Esophagus squamous epithelium (tissue), 5 donors: ENCODE measurements at regions not wholly inside any gene's neighbourhood (a gene's known extent, or its start where the extent isn't known, plus 50 kb on each side); places are given as distances from the start of the nearest gene placed in this dataset.

Source experiments
- DNase-seq: peaks from one replicate; lab custom pipeline; 2025; lab: John Stamatoyannopoulos, UW
- H3K27ac ChIP-seq, 4 donors: fragments of 200-600 bp; sonication (generic); one replicate each; pipeline ENCODE4 v1.5.1; 2016 to 2019; ENCODE audit warnings: mild to moderate bottlenecking in 1 of 4
- H3K27me3 ChIP-seq, 4 donors: fragments of 200-600 bp; sonication (generic); 1 replicate in 3 of 4; 2 replicates in 1 of 4; pipeline versions ENCODE4 v1.5.1 to v1.6.0; 2017 to 2021; ENCODE audit warnings: antibody characterized with exemption in 1 of 4
- H3K36me3 ChIP-seq, 3 donors: fragments of 200-600 bp; sonication (generic); one replicate each; pipeline ENCODE4 v1.5.1; 2016 to 2019
- H3K4me1 ChIP-seq, 3 donors: fragments of 200-600 bp; sonication (generic); one replicate each; pipeline ENCODE4 v1.5.1; 2017 to 2019
- H3K4me3 ChIP-seq, 4 donors: fragments of 200-600 bp; sonication (generic); 1 replicate in 3 of 4; 2 replicates in 1 of 4; pipeline ENCODE4 v1.5.1; 2016 to 2019; ENCODE audit warnings: mild to moderate bottlenecking in 2 of 4, moderate library complexity in 1 of 4
- H3K9me3 ChIP-seq, 3 donors: fragments of 200-600 bp; sonication (generic); one replicate each; pipeline ENCODE4 v1.5.1; 2016 to 2019
- POLR2A ChIP-seq, 4 donors: fragments of 450-650 bp; IDR thresholded peaks; one replicate each; pipeline ENCODE4 v1.6.1; 2017; ENCODE audit warnings: antibody characterized with exemption in 4 of 4, mild to moderate bottlenecking in 4 of 4, moderate library complexity in 3 of 4
- WGBS, 2 donors: methylation state at CpG; one replicate each; pipeline ENCODE4 v1.1.5; 2018; 5-methylcytosine and 5-hydroxymethylcytosine counted together
- intact Hi-C: fragments of 100-400 bp; cut with DNase I; formaldehyde crosslinking; loops from one replicate; pipeline ENCODE4 v1.15.0; 2022
- TF ChIP-seq, protein P1 (sequence below), 6 experiments: fragments of 450-650 bp in 4 of 6; fragments of 200-600 bp in 2 of 6; sonication (generic) in 2 of 6; IDR thresholded peaks; one replicate each; pipeline ENCODE4 v1.5.1; 2016 to 2019; ENCODE audit warnings: antibody characterized with exemption in 6 of 6, mild to moderate bottlenecking in 4 of 6, moderate library complexity in 4 of 6
- donor health status: DM: yes; HTN: yes; CAD: no.

DNA sequence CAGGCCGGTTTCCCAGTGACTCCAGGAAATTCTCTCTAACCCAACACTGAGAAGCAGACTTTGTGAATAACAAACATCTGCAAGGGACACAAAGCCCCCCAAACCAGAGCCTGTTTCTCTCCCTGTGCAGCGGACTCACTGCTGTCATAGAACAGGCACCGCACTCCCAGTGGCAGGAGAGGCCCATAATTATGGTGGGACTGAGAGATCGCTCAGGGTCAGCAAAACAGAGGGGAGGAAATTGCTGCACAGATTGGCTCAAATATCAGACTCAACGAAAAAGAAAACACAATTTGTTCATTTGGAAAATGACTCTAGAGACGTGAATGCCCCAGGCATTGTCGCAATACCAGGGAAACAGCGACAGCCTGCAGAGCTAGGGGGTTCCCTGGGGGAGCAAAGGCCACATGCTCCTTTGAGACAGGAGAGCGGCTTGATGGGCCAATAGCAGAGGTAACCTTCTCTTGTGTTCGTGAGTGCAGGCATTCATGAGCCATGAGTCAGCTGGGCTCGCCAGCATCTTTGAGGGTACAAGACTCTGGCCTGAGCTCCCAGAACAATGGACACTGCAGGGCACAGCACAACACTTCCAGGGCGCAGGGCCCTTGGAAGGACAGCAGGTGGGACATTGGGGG is 143.3 kb upstream of the KLHL29 start:
- no peaks in the 10 kb centered on the region for H3K27me3 ChIP-seq
- H3K4me1 ChIP-seq, result no peaks in the 10 kb centered on the region
- no peaks in the 10 kb centered on the region for H3K36me3 ChIP-seq
- no peak overlapping the region for H3K27ac ChIP-seq
- H3K9me3 ChIP-seq, result no peaks in the 10 kb centered on the region
- whole genome bisulfite sequencing, 2 donors, result 64 to 77% methylated on average over 8 to 9 of the region's 12 CpGs
- intact Hi-C loops, result no loop called here
- TF ChIP-seq, protein P1, sequence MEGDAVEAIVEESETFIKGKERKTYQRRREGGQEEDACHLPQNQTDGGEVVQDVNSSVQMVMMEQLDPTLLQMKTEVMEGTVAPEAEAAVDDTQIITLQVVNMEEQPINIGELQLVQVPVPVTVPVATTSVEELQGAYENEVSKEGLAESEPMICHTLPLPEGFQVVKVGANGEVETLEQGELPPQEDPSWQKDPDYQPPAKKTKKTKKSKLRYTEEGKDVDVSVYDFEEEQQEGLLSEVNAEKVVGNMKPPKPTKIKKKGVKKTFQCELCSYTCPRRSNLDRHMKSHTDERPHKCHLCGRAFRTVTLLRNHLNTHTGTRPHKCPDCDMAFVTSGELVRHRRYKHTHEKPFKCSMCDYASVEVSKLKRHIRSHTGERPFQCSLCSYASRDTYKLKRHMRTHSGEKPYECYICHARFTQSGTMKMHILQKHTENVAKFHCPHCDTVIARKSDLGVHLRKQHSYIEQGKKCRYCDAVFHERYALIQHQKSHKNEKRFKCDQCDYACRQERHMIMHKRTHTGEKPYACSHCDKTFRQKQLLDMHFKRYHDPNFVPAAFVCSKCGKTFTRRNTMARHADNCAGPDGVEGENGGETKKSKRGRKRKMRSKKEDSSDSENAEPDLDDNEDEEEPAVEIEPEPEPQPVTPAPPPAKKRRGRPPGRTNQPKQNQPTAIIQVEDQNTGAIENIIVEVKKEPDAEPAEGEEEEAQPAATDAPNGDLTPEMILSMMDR (IDR thresholded peaks at IDR 0.05), result no peak
- no peak for TF ChIP-seq POLR2A (IDR thresholded peaks at IDR 0.05)
- no peak for DNase-seq
- H3K4me3 ChIP-seq, result no peak overlapping the region

DNA sequence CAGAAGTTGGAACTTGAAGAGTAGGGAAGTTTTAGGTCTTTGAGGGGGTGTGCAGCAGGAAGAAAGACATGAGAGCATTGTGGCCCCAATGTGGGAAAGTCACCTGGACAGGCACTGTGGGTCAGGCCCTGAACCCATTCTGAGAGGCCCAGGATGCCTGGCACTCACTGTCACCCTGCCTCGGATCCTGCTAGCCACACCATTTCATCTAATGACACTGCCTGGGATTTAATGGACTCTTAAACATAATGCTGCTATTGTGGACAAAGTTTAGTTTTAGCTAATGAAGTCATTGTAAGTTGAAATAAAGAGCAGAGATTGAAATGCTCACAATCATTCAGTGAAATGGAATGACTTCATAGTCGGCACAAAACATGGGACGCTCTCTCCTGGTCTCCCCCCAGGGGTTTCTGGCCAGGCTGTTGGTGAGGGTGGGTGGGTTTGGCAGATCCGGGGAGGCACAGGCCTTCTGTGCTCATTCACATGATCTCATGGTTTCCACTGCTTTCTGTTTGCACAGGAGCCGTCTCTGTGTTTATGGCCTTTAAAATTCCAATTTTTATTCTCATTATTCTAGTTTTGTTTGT is 141.8 kb upstream of the KLHL29 start:
- Histone ChIP-seq H3K27me3 (no peaks in the 10 kb centered on the region), H3K9me3 (no peaks in the 10 kb centered on the region), H3K4me3 (no peak overlapping the region), H3K27ac (peak overlapping the region in 2 of 4 donors; percentile 41 to 43), H3K4me1 (no peaks in the 10 kb centered on the region), H3K36me3 (no peaks in the 10 kb centered on the region)
- intact Hi-C loops, result no loop called here
- TF ChIP-seq, protein P1 (IDR thresholded peaks at IDR 0.05), result no peak
- no peak for TF ChIP-seq POLR2A (IDR thresholded peaks at IDR 0.05)
- WGBS, 2 donors, result 49 to 53% methylated on average over 5 of the region's 5 CpGs
- DNase-seq, result no peak

DNA sequence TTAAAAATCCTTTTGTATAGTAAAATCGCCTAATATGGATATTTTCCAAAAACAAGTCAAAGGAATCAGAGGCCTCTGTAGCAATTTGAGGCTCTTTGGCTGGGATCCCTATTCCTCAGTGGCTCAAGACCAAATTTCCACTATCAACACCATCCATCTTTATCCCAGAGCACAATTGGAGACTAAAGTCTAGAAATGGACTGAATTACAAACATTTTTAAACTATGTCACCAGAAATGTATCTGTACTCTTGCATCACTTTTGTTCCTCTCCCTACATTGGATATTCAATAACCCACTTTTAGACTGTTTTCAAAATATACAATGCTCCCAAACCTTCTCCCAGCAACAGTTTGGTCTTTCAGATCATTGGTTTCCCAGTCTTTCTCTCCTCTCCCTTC is 140.4 kb upstream of the KLHL29 start:
- Histone ChIP-seq H3K27me3 (no peaks in the 10 kb centered on the region), H3K27ac (peak overlapping the region in 1 of 4 donors; percentile 19), H3K9me3 (no peaks in the 10 kb centered on the region), H3K36me3 (no peaks in the 10 kb centered on the region), H3K4me1 (no peaks in the 10 kb centered on the region), H3K4me3 (no peak overlapping the region)
- intact Hi-C loops, result no loop called here
- TF ChIP-seq POLR2A (IDR thresholded peaks at IDR 0.05), result no peak
- TF ChIP-seq, protein P1 (IDR thresholded peaks at IDR 0.05), result no peak
- 24 to 26% methylated on average over 1 of the region's 1 CpG for WGBS, 2 donors
- no peak for DNase-seq

DNA sequence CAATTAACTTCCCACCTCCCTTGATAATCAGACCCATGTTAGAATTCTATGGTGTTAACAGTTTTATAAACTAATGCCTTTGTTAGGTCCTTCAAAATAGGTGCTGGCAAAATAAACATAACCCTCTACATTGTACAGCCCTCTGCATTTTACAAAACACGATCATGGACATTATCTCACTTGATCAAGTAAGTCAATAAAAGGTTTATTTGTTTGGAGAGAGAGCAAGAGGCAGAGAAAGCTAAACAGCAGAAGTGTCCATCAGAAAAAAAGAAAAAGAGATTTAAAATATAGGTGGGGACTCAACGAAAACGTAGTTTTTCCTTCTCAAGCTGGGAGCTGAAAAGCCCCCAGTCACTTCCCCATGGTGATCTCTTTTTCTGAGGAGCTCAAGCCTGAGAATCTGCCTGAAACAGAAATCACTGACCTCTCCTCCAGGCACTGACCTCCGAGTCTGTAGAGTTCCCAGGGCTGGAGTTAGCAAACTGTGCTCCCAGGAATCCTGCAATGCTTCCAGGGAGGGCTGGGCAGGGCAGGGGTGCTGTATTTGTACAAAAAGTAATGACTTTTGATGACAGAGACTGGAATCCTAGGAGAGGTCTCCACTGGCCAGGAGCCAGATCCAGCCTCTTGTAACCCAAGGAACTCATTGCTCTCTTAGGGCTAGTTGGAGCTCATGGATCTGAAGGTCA is 137.8 kb upstream of the KLHL29 start:
- Histone ChIP-seq H3K4me3 (no peak overlapping the region), H3K27ac (no peak overlapping the region), H3K4me1 (no peaks in the 10 kb centered on the region), H3K36me3 (no peaks in the 10 kb centered on the region), H3K9me3 (no peaks in the 10 kb centered on the region), H3K27me3 (no peaks in the 10 kb centered on the region)
- WGBS, 2 donors, result 51 to 53% methylated on average over 4 of the region's 4 CpGs
- DNase-seq, result no peak
- intact Hi-C loops, result no loop called here
- TF ChIP-seq, protein P1 (IDR thresholded peaks at IDR 0.05), result no peak
- no peak for TF ChIP-seq POLR2A (IDR thresholded peaks at IDR 0.05)

DNA sequence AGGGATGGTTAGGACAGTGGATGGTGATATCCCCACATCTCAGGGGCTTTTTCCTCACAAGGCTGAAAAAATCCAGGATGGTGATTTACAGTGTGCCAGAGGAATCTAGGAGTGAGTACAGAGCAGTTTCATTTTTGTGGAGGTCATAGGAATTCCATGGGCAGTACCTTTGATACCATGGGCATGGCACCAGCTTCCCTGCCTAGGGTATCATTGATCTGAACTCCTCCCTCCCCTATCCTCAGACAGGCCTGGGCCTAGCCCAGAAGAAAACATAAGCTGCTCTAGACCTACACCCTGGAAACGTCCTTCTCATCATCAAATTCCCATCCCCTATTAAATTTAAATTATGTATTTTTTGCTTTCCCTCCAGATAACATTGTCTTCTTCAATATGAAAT is 136.3 kb upstream of the KLHL29 start:
- intact Hi-C loops, result no loop called here
- Histone ChIP-seq H3K27me3 (no peaks in the 10 kb centered on the region), H3K4me1 (no peaks in the 10 kb centered on the region), H3K9me3 (no peaks in the 10 kb centered on the region), H3K4me3 (no peak overlapping the region), H3K27ac (no peak overlapping the region), H3K36me3 (no peaks in the 10 kb centered on the region)
- DNase-seq, result no peak
- 29 to 40% methylated on average over 1 of the region's 1 CpG for WGBS, 2 donors
- TF ChIP-seq, protein P1 (IDR thresholded peaks at IDR 0.05), result no peak
